HL-60 (cell line): ENCODE measurements at regions not wholly inside any gene's neighbourhood (a gene's known extent, or its start where the extent isn't known, plus 50 kb on each side); places are given as distances from the start of the nearest gene placed in this dataset.

Experiments
- DNase-seq, 2 experiments: peaks; one replicate each; pipeline ENCODE4 v3.0.0-alpha.2; 2010 to 2020; ENCODE audit warnings: low read depth in 1 of 2, low spot score in 1 of 2
- H3K27ac ChIP-seq: fragments of 250-450 bp; sonication (Bioruptor Pico); replicated peaks from 2 replicates; pipeline ENCODE4 v1.5.1; 2020; ENCODE audit warnings: mild to moderate bottlenecking, moderate library complexity
- H3K27me3 ChIP-seq: fragments of 250-450 bp; sonication (Bioruptor Pico); 2 replicates; pipeline ENCODE4 v1.5.1; 2021; ENCODE audit warnings: mild to moderate bottlenecking, moderate library complexity; ENCODE audit not compliant: insufficient read depth, poor library complexity, severe bottlenecking
- H3K4me3 ChIP-seq: replicated peaks from 2 replicates; pipeline ENCODE4 v1.5.1; 2011; ENCODE audit warnings: mild to moderate bottlenecking, control low read depth, low read length; ENCODE audit not compliant: insufficient read depth
- CTCF ChIP-seq: IDR thresholded peaks from one replicate; pipeline ENCODE4 v1.5.1; 2011; ENCODE audit warnings: low read length, control low read depth, inconsistent platforms; ENCODE audit not compliant: insufficient read depth
- GABPA ChIP-seq: IDR thresholded peaks from 2 replicates; pipeline ENCODE4 v1.6.1; 2012; ENCODE audit warnings: low read depth
- POLR2AphosphoS5 ChIP-seq: IDR thresholded peaks from 2 replicates; pipeline ENCODE4 v1.6.1; 2012; ENCODE audit warnings: low read depth
- REST ChIP-seq: IDR thresholded peaks from 2 replicates; pipeline ENCODE4 v1.6.1; 2012; ENCODE audit warnings: low read depth; ENCODE audit not compliant: insufficient replicate concordance
- SPI1 ChIP-seq: IDR thresholded peaks from 2 replicates; pipeline ENCODE4 v1.6.1; 2012; ENCODE audit warnings: low read depth, mild to moderate bottlenecking, borderline replicate concordance

GRCh38 chr9:135012166-135012565, 75.3 kb upstream of the OLFM1 start:
- Histone ChIP-seq H3K27ac (no peak overlapping the region), H3K4me3 (no peak overlapping the region), H3K27me3 (no peaks in the 10 kb centered on the region)
- DNase-seq = no peak
- no peak for TF ChIP-seq GABPA
- TF ChIP-seq POLR2AphosphoS5 = no peak
- TF ChIP-seq SPI1 = no peak
- TF ChIP-seq REST = no peak
- TF ChIP-seq CTCF = no peak

- no peaks in the 10 kb centered on the region for H3K27me3 ChIP-seq
- no peak overlapping the region for H3K4me3 ChIP-seq
- H3K27ac ChIP-seq = no peak overlapping the region
- no peak for TF ChIP-seq GABPA
- no peak for DNase-seq
Observed at GRCh38 chr9:135014311-135015010, 73.0 kb upstream of the OLFM1 start.

- DNase-seq = no peak
- Histone ChIP-seq H3K27me3 (no peaks in the 10 kb centered on the region), H3K4me3 (no peak overlapping the region), H3K27ac (no peak overlapping the region)
- TF ChIP-seq POLR2AphosphoS5 (no peak), GABPA (no peak), CTCF (no peak), SPI1 (no peak), REST (no peak)
Observed at GRCh38 chr9:135015096-135015495, 72.4 kb upstream of the OLFM1 start.

- DNase-seq = no peak
- Histone ChIP-seq H3K27me3 (no peaks in the 10 kb centered on the region), H3K4me3 (no peak overlapping the region), H3K27ac (no peak overlapping the region)
- TF ChIP-seq GABPA = no peak
- TF ChIP-seq REST = no peak
- TF ChIP-seq CTCF = no peak
Observed at GRCh38 chr9:135015565-135015964, 71.9 kb upstream of the OLFM1 start.
